DOHH2 (cell line): ENCODE measurements at regions not wholly inside any gene's neighbourhood (a gene's known extent, or its start where the extent isn't known, plus 50 kb on each side); places are given as distances from the start of the nearest gene placed in this dataset.

Experiments
- EZH2phosphoT487 ChIP-seq: fragments of 200-600 bp; sonication (generic); IDR thresholded peaks from 2 replicates; pipeline ENCODE4 v1.6.1; 2017; ENCODE audit warnings: borderline replicate concordance, mild to moderate bottlenecking, antibody characterized with exemption, low read length, moderate library complexity, mixed read lengths
- TF ChIP-seq, protein P1 (sequence below): fragments of 200-600 bp; sonication (generic); IDR thresholded peaks from one replicate; pipeline ENCODE4 v1.5.1; 2014; ENCODE audit warnings: antibody characterized with exemption, mild to moderate bottlenecking, low read depth, low read length; ENCODE audit not compliant: poor library complexity, severe bottlenecking

DNA sequence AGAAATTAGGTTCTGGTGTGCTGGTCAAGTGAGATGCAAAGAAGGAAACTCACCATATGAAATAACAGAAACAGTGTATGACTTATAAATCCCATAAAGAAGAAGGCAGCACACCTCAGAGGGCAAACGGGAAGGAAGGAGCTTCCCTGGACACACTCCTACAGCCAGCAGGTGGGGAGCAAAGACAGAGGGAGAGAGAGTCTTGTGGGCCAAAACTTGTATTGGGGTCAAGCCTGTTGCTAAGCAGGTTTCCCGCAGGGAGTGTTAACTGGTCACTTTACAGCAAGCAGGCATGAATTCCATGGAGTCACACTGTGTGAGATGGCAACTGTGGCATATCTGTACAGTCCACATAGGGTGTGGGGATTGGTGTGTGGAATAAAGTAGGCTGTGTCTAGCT lies 222.9 kb upstream of the NDN start:
- TF ChIP-seq, protein P1, sequence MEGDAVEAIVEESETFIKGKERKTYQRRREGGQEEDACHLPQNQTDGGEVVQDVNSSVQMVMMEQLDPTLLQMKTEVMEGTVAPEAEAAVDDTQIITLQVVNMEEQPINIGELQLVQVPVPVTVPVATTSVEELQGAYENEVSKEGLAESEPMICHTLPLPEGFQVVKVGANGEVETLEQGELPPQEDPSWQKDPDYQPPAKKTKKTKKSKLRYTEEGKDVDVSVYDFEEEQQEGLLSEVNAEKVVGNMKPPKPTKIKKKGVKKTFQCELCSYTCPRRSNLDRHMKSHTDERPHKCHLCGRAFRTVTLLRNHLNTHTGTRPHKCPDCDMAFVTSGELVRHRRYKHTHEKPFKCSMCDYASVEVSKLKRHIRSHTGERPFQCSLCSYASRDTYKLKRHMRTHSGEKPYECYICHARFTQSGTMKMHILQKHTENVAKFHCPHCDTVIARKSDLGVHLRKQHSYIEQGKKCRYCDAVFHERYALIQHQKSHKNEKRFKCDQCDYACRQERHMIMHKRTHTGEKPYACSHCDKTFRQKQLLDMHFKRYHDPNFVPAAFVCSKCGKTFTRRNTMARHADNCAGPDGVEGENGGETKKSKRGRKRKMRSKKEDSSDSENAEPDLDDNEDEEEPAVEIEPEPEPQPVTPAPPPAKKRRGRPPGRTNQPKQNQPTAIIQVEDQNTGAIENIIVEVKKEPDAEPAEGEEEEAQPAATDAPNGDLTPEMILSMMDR, result no peak
- TF ChIP-seq EZH2phosphoT487, result no peak
